ENCODE measurements at regions not wholly inside any gene's neighbourhood (a gene's known extent, or its start where the extent isn't known, plus 50 kb on each side); places are given as distances from the start of the nearest gene placed in this dataset.
A peak's percentile ranks its signal among the peaks of the same experiment; 100 is the strongest.

GRCh38 chr12:59845293-59845692, 249.5 kb downstream of the SLC16A7 start:
- no peak overlapping the region for H3K4me3 Mint-ChIP-seq

DNA sequence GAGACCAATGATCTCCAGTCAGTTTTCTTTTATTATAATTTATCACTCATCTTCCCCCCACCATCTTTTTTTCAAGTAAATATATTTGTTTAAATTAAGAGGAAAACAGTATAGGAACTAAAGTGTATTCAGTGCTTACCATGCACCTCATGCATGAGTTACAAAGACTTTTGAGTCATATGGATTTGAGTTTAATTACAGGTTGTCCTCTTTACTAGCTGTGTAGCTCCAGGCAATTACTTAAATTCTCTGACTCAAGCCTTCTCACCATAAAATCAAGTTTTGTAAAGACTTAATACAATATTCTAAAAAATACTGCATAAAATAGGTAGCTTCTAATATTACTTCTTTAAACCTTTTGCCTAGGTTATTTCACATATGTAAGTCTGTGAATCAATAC, 251.3 kb downstream of the SLC16A7 start:
- Mint-ChIP-seq H3K27ac (no peak overlapping the region), H3K36me3 (no peaks in the 10 kb centered on the region), H3K9me3 (no peaks in the 10 kb centered on the region), H3K4me1 (no peaks in the 10 kb centered on the region), H3K27me3 (ENCODE audit: insufficient read depth, low read depth) (no peaks in the 10 kb centered on the region), H3K4me3 (no peak overlapping the region)
- DNase-seq (ENCODE audit: low spot score): no peak
- TF ChIP-seq CTCF (IDR thresholded peaks at IDR 0.05) (no peak), EZH2phosphoT487 (IDR thresholded peaks at IDR 0.05) (no peak), EZH2 (IDR thresholded peaks at IDR 0.05) (no peak)
- H3K79me2 ChIP-seq (ENCODE audit: low read depth): no peaks in the 10 kb centered on the region
- H3K27ac ChIP-seq: no peak overlapping the region
- no peaks in the 10 kb centered on the region for H3K36me3 ChIP-seq
- H3K4me2 ChIP-seq: no peak overlapping the region
- no peak overlapping the region for H3K4me3 ChIP-seq
- H3K27me3 ChIP-seq: no peaks in the 10 kb centered on the region
- no peaks in the 10 kb centered on the region for H3K9me3 ChIP-seq (ENCODE audit: low read depth)
- no peaks in the 10 kb centered on the region for H3F3A ChIP-seq (ENCODE audit: low read depth)
- H3K9ac ChIP-seq: no peak overlapping the region
- no peaks in the 10 kb centered on the region for H4K20me1 ChIP-seq (ENCODE audit: low read depth)
- no peaks in the 10 kb centered on the region for H3K4me1 ChIP-seq
- no peak overlapping the region for H2AFZ ChIP-seq (replicated peaks)

More at GRCh38 chr12:59845293-59845692, 249.5 kb downstream of the SLC16A7 start:
- H3K27me3 Mint-ChIP-seq (ENCODE audit: insufficient read depth, low read depth): no peaks in the 10 kb centered on the region
- no peaks in the 10 kb centered on the region for H4K20me1 ChIP-seq (ENCODE audit: low read depth)
- TF ChIP-seq CTCF (IDR thresholded peaks at IDR 0.05): no peak
- TF ChIP-seq EZH2phosphoT487 (IDR thresholded peaks at IDR 0.05): no peak
- TF ChIP-seq EZH2 (IDR thresholded peaks at IDR 0.05): no peak
- H3F3A ChIP-seq (ENCODE audit: low read depth): no peaks in the 10 kb centered on the region
- H3K36me3 Mint-ChIP-seq: no peaks in the 10 kb centered on the region
- no peak for DNase-seq (ENCODE audit: low spot score)
- H3K27me3 ChIP-seq: no peaks in the 10 kb centered on the region
- no peak overlapping the region for H3K4me3 ChIP-seq
- no peaks in the 10 kb centered on the region for H3K9me3 ChIP-seq (ENCODE audit: low read depth)
- H3K27ac Mint-ChIP-seq: no peak overlapping the region
- no peak overlapping the region for H3K27ac ChIP-seq
- H3K4me1 Mint-ChIP-seq: no peaks in the 10 kb centered on the region
- no peaks in the 10 kb centered on the region for H3K9me3 Mint-ChIP-seq
- H3K36me3 ChIP-seq: no peaks in the 10 kb centered on the region
- no peak overlapping the region for H3K4me2 ChIP-seq
- H2AFZ ChIP-seq (replicated peaks): no peak overlapping the region
- H3K4me1 ChIP-seq: no peaks in the 10 kb centered on the region
- H3K79me2 ChIP-seq (ENCODE audit: low read depth): no peaks in the 10 kb centered on the region
- no peak overlapping the region for H3K9ac ChIP-seq

- Histone ChIP-seq H4K20me1 (ENCODE audit: low read depth) (no peaks in the 10 kb centered on the region), H3K9me3 (ENCODE audit: low read depth) (no peaks in the 10 kb centered on the region), H3K4me3 (no peak overlapping the region), H2AFZ (replicated peaks) (no peak overlapping the region), H3K79me2 (ENCODE audit: low read depth) (no peaks in the 10 kb centered on the region), H3K4me2 (no peak overlapping the region), H3K36me3 (no peaks in the 10 kb centered on the region), H3F3A (ENCODE audit: low read depth) (no peaks in the 10 kb centered on the region), H3K4me1 (no peaks in the 10 kb centered on the region), H3K27ac (no peak overlapping the region), H3K27me3 (no peaks in the 10 kb centered on the region), H3K9ac (no peak overlapping the region)
- no peaks in the 10 kb centered on the region for H3K4me1 Mint-ChIP-seq
- H3K27ac Mint-ChIP-seq: no peak overlapping the region
- no peak overlapping the region for H3K4me3 Mint-ChIP-seq
- no peaks in the 10 kb centered on the region for H3K9me3 Mint-ChIP-seq
- H3K36me3 Mint-ChIP-seq: no peaks in the 10 kb centered on the region
- TF ChIP-seq EZH2phosphoT487 (IDR thresholded peaks at IDR 0.05): no peak
- TF ChIP-seq CTCF (IDR thresholded peaks at IDR 0.05): no peak
- no peak for TF ChIP-seq EZH2 (IDR thresholded peaks at IDR 0.05)
- no peaks in the 10 kb centered on the region for H3K27me3 Mint-ChIP-seq (ENCODE audit: insufficient read depth, low read depth)
- DNase-seq (ENCODE audit: low spot score): peak; percentile 6
Measured at GRCh38 chr12:59850268-59850667, 254.4 kb downstream of the SLC16A7 start.
